ENCODE measurements at regions not wholly inside any gene's neighbourhood (a gene's known extent, or its start where the extent isn't known, plus 50 kb on each side); places are given as distances from the start of the nearest gene placed in this dataset.
"Not testable (repeated sequence)": the region's sequence is repeated elsewhere in the genome, so short reads cannot be mapped to it uniquely, and the experiment has no call there.

- no peaks in the 10 kb centered on the region for H3K27me3 ChIP-seq (replicated peaks in 1 of 7)
- H3K4me1 ChIP-seq, result no peaks in the 10 kb centered on the region
- H3K27ac ChIP-seq, result no peak overlapping the region
- no peak for TF ChIP-seq POLR2AphosphoS5 (IDR thresholded peaks at IDR 0.05)
- TF ChIP-seq, protein P1, sequence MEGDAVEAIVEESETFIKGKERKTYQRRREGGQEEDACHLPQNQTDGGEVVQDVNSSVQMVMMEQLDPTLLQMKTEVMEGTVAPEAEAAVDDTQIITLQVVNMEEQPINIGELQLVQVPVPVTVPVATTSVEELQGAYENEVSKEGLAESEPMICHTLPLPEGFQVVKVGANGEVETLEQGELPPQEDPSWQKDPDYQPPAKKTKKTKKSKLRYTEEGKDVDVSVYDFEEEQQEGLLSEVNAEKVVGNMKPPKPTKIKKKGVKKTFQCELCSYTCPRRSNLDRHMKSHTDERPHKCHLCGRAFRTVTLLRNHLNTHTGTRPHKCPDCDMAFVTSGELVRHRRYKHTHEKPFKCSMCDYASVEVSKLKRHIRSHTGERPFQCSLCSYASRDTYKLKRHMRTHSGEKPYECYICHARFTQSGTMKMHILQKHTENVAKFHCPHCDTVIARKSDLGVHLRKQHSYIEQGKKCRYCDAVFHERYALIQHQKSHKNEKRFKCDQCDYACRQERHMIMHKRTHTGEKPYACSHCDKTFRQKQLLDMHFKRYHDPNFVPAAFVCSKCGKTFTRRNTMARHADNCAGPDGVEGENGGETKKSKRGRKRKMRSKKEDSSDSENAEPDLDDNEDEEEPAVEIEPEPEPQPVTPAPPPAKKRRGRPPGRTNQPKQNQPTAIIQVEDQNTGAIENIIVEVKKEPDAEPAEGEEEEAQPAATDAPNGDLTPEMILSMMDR (IDR thresholded peaks at IDR 0.05 in 8 of 11, conservative IDR thresholded peaks at IDR 0.05 in 3 of 11), result no peak
- no peak for TF ChIP-seq POLR2A (IDR thresholded peaks at IDR 0.05)
- intact Hi-C loops (cut with DNase I; ENCODE audit: low total_unique reads), result no loop called here
- no peak for DNase-seq
- 65 to 86% (median 74%) methylated on average over 2 of the region's 2 CpGs for WGBS, 5 donors
- H3K36me3 ChIP-seq, result no peaks in the 10 kb centered on the region
- H3K4me3 ChIP-seq, result no peak overlapping the region
- H3K9me3 ChIP-seq, result no peaks in the 10 kb centered on the region
Measured at GRCh38 chr6:126976253-126976797, 142.1 kb upstream of the RSPO3 start.

GRCh38 chr6:126983779-126984178 lies 134.7 kb upstream of the RSPO3 start:
- H3K27me3 ChIP-seq (replicated peaks in 1 of 7), result no peaks in the 10 kb centered on the region
- H3K9me3 ChIP-seq, result peaks cover 0 to 16% (median 7%) of the 10 kb centered on the region in 8 donors
- intact Hi-C loops (cut with DNase I; ENCODE audit: low total_unique reads), result no loop called here
- no peak for TF ChIP-seq POLR2A (IDR thresholded peaks at IDR 0.05)
- TF ChIP-seq, protein P1 (IDR thresholded peaks at IDR 0.05 in 8 of 11, conservative IDR thresholded peaks at IDR 0.05 in 3 of 11), result no peak
- H3K27ac ChIP-seq, result no peak overlapping the region
- 28 to 70% (median 54%) methylated on average over 3 to 4 of the region's 4 CpGs for WGBS, 5 donors
- no peaks in the 10 kb centered on the region for H3K4me1 ChIP-seq
- H3K36me3 ChIP-seq, result no peaks in the 10 kb centered on the region
- no peak overlapping the region for H3K4me3 ChIP-seq
- DNase-seq, result no peak

- H3K36me3 ChIP-seq; H3K4me1 ChIP-seq; H3K4me3 ChIP-seq; H3K27me3 ChIP-seq (replicated peaks in 1 of 7); H3K27ac ChIP-seq; DNase-seq; intact Hi-C loops (cut with DNase I; ENCODE audit: low total_unique reads): not testable (repeated sequence)
- WGBS, 5 donors, result 79 to 92% (median 90%) methylated on average over 1 of the region's 1 CpG
- H3K9me3 ChIP-seq, result peaks cover 0 to 16% (median 7%) of the 10 kb centered on the region in 8 donors
Measured at GRCh38 chr6:126988125-126988524, 130.3 kb upstream of the RSPO3 start.

DNA sequence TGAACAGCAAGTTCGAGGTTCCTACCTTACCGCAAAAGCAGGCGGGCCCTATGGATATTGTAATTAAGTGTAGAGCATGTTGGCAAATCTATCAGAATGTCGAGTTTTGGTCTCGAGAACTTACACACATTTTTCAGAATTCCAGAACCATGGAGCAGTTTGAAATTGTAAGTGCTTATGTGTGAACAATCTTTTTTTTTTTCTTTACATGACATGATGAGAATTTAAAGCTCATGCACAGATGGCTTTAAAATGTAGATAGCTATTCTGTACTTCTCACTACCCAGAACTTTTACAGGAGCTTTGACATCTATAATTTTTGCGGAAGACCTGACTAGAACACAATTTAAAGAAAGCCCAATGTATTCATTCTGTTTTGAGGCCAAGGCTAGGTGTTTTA lies 117.8 kb upstream of the RSPO3 start:
- intact Hi-C loops (cut with DNase I; ENCODE audit: low total_unique reads), result no loop called here
- WGBS, 5 donors, result 80 to 89% (median 85%) methylated on average over 6 of the region's 6 CpGs
- DNase-seq, result no peak
- TF ChIP-seq POLR2AphosphoS5 (IDR thresholded peaks at IDR 0.05), result no peak
- TF ChIP-seq, protein P1 (IDR thresholded peaks at IDR 0.05 in 8 of 11, conservative IDR thresholded peaks at IDR 0.05 in 3 of 11), result no peak
- no peak for TF ChIP-seq POLR2A (IDR thresholded peaks at IDR 0.05)
- H3K4me3 ChIP-seq, result no peak overlapping the region
- no peaks in the 10 kb centered on the region for H3K27me3 ChIP-seq (replicated peaks in 1 of 7)
- no peak overlapping the region for H3K27ac ChIP-seq
- H3K9me3 ChIP-seq, result no peaks in the 10 kb centered on the region
- H3K36me3 ChIP-seq, result no peaks in the 10 kb centered on the region
- H3K4me1 ChIP-seq, result no peaks in the 10 kb centered on the region

- Histone ChIP-seq H3K9me3 (no peaks in the 10 kb centered on the region), H3K4me3 (no peak overlapping the region), H3K36me3 (no peaks in the 10 kb centered on the region), H3K27ac (no peak overlapping the region), H3K27me3 (replicated peaks in 1 of 7) (no peaks in the 10 kb centered on the region), H3K4me1 (no peaks in the 10 kb centered on the region)
- DNase-seq, result no peak
- TF ChIP-seq, protein P1 (IDR thresholded peaks at IDR 0.05 in 8 of 11, conservative IDR thresholded peaks at IDR 0.05 in 3 of 11), result no peak
- TF ChIP-seq POLR2AphosphoS5 (IDR thresholded peaks at IDR 0.05) (no peak), POLR2A (IDR thresholded peaks at IDR 0.05) (no peak)
- 83 to 94% (median 87%) methylated on average over 3 of the region's 3 CpGs for WGBS, 5 donors
- intact Hi-C loops (cut with DNase I; ENCODE audit: low total_unique reads), result no loop called here
Measured at GRCh38 chr6:127013865-127014264, 104.6 kb upstream of the RSPO3 start.

Measured in spleen (tissue), 11 donors.